ENCODE measurements at regions not wholly inside any gene's neighbourhood (a gene's known extent, or its start where the extent isn't known, plus 50 kb on each side); places are given as distances from the start of the nearest gene placed in this dataset.

DNA sequence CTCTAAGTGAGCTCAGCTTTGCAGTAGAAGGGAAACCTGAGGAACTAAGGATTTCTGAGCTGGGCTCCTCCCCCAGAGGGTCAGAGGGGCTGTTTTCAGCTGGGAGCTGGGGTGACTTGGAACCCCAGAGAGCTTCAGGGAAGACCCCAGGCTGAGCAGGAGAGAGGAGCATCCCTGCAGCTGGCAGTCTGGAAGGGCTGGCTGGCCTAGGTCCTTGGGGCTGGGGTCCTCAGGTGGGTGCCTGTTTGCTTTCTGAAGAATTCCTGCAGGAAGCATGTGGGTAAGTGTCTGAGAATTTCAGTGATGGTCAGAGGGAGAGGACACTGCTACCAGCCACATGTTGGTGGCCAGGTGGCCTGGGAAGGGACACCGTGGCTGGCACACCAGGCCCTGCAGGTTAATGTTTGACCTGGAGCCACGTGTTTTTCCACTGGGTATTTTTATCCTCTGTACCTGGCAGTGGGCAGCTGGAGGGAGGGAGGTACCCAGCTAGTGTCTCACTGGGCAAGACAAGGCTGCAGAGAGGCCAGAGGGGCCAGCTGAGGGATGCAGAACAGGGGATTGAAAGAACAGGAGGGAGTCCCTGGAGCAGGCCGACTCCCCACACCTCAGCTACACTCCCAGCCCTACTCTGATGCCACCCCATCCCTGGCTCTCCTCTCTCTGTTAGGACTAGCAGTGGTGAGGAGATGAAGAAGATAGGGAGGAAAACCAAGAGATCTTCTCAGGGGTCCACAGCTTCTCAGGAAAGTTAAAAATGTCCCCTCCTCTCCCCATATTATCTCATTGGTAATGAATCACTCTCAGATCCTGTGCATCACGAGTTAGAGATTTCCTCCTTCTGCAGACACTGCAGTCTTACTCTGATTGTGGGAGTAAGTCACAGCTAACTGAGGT, 143.6 kb downstream of the VEGFA start:
- TF ChIP-seq, protein P1, sequence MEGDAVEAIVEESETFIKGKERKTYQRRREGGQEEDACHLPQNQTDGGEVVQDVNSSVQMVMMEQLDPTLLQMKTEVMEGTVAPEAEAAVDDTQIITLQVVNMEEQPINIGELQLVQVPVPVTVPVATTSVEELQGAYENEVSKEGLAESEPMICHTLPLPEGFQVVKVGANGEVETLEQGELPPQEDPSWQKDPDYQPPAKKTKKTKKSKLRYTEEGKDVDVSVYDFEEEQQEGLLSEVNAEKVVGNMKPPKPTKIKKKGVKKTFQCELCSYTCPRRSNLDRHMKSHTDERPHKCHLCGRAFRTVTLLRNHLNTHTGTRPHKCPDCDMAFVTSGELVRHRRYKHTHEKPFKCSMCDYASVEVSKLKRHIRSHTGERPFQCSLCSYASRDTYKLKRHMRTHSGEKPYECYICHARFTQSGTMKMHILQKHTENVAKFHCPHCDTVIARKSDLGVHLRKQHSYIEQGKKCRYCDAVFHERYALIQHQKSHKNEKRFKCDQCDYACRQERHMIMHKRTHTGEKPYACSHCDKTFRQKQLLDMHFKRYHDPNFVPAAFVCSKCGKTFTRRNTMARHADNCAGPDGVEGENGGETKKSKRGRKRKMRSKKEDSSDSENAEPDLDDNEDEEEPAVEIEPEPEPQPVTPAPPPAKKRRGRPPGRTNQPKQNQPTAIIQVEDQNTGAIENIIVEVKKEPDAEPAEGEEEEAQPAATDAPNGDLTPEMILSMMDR (IDR thresholded peaks at IDR 0.05): no peak
- TF ChIP-seq REST (IDR thresholded peaks at IDR 0.05; ENCODE audit: insufficient read depth in 1 of 2, low read depth in 2 of 2, low read length in 1 of 2) (no peak), SIN3A (IDR thresholded peaks at IDR 0.05; ENCODE audit: borderline replicate concordance, insufficient read depth, low read depth, low read length) (no peak), POLR2AphosphoS5 (IDR thresholded peaks at IDR 0.05; ENCODE audit: low read depth, low read length) (no peak)

Data from Panc1 (cell line).